Coronary artery (tissue), 2 donors: ENCODE measurements at regions not wholly inside any gene's neighbourhood (a gene's known extent, or its start where the extent isn't known, plus 50 kb on each side); places are given as distances from the start of the nearest gene placed in this dataset.

Experiments
- DNase-seq: peaks from one replicate; pipeline ENCODE4 v3.0.0-alpha.2; 2017; ENCODE audit warnings: low spot score
- H3K27ac ChIP-seq, 2 donors: fragments of 200-600 bp; sonication (generic); one replicate each; pipeline ENCODE4 v1.5.1; 2016 to 2019
- H3K4me3 ChIP-seq: fragments of 200-600 bp; sonication (generic); 2 replicates; pipeline ENCODE4 v1.5.1; 2016; ENCODE audit warnings: mild to moderate bottlenecking, moderate library complexity
- TF ChIP-seq, protein P1 (sequence below): fragments of 200-600 bp; sonication (generic); IDR thresholded peaks from one replicate; pipeline ENCODE4 v1.5.1; 2019; ENCODE audit warnings: antibody characterized with exemption

DNA sequence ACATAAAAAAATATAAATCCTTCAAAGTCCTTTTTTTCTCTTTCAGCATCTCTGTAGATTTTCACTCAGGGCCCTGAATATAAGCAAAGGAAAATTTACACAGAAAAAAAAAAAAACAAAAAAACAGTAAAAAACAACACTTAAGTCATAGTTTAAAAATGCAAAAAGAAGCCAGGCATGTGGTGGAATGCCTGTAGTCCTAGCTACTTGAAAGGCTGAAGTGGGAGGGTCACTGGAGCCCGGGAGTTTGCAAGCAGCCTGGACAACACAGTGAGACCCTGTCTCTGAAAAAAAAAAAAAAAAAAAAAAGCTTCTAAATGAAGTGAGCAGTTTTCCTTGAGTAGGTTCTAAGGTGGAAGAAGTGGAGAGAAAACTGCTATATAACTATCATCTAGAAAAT lies 55.0 kb upstream of the BNC2 start:
- no peak for DNase-seq
- TF ChIP-seq, protein P1, sequence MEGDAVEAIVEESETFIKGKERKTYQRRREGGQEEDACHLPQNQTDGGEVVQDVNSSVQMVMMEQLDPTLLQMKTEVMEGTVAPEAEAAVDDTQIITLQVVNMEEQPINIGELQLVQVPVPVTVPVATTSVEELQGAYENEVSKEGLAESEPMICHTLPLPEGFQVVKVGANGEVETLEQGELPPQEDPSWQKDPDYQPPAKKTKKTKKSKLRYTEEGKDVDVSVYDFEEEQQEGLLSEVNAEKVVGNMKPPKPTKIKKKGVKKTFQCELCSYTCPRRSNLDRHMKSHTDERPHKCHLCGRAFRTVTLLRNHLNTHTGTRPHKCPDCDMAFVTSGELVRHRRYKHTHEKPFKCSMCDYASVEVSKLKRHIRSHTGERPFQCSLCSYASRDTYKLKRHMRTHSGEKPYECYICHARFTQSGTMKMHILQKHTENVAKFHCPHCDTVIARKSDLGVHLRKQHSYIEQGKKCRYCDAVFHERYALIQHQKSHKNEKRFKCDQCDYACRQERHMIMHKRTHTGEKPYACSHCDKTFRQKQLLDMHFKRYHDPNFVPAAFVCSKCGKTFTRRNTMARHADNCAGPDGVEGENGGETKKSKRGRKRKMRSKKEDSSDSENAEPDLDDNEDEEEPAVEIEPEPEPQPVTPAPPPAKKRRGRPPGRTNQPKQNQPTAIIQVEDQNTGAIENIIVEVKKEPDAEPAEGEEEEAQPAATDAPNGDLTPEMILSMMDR = no peak
- H3K27ac ChIP-seq = no peak overlapping the region
- no peak overlapping the region for H3K4me3 ChIP-seq

DNA sequence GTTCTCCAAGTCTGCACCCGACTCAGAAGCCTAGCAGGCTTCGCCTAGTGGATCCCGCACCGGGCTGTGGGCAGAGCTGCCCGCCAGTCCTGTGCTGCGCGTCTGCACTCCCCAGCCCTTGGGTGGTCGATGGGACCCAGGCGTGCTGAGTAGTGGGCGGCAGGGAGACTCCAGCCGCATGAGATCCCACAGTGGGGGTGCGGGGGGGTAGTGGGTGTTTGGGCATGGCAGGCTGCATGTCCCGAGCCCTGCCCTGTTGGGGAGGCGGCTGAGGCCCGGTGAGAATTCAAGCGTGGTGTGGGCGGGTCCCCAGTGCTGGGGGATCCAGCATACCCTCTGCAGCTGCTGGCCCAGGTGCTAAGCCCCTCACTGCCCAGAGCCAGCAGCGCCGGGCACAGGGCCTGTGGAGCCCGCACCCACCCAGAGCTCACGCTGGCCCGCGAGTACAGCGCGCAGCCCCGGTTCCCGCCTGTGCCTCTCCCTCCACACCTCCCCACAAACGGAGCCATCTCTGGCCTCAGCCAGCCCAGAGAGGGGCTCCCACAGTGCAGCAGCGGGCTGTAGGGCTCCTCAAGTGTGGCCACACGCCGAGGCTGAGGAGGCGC lies 53.9 kb upstream of the BNC2 start:
- no peak overlapping the region for H3K27ac ChIP-seq
- TF ChIP-seq, protein P1 = no peak
- no peak for DNase-seq
- H3K4me3 ChIP-seq = no peak overlapping the region

DNA sequence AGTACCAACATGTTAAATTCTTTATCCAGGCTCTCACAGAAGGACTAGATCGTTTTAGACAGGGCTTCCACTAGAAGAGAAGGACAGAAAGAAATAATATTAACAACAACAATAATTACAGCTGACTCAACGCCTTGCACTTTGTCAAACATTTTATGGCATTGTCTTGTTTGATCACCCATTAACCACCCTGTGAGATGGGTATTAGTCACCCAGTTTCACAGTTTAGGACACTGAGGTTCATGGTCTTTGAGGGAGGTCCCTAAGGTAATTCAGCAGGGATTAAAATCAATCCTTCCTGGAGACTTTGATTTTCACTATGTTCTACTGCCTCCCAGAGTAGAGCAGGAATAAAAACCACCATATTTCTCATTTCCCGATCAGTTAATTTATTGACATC lies 51.4 kb upstream of the BNC2 start:
- TF ChIP-seq, protein P1 = no peak
- no peak overlapping the region for H3K27ac ChIP-seq
- DNase-seq = no peak
- H3K4me3 ChIP-seq = no peak overlapping the region
